ENCODE measurements at regions not wholly inside any gene's neighbourhood (a gene's known extent, or its start where the extent isn't known, plus 50 kb on each side); places are given as distances from the start of the nearest gene placed in this dataset.

DNA sequence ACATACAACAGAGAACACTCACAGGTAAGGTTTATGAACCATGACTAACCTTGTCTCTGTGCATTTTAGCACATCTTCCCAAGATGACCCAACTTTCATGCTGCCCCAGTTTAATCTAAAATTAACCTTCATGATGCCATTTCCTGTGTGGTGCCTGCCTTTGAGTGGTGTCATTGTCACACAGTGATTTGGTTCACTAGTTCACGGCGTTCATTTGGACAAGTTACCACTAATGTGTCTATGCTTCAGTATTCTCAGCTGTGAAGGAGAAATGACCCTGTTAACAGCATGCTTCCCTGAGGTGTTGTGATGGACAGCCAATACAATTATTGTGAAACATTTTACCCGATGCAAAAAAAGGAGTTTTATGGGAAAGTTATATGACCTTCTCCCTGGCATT is 693.1 kb downstream of the RWDD3 start:
- ChIA-PET CTCF (interaction anchor here (0.6 kb wide), 1 partner anchor 15 kb away, joined by 3 read pairs; no protein-coding TSS in a partner anchor), POLR2A (no interaction called here)
- H3K9ac ChIP-seq (replicated peaks; ENCODE audit: extremely low read depth, insufficient read depth, low read length) = no peak overlapping the region
- intact Hi-C loops (cut with micrococcal nuclease) = no loop called here
- H3K4me2 ChIP-seq (ENCODE audit: insufficient read depth, low read length) = no peak overlapping the region
- dilution Hi-C loops (cut with MboI; ENCODE audit: extremely low pct_ligation_motif_present, low sequenced_read_pairs) = no loop called here
- no TSS peak for BruUV-seq (replicated peaks)
- H3K4me1 ChIP-seq (ENCODE audit: control insufficient read depth, extremely low read depth, insufficient read depth, low read length) = peaks cover 21% of the 10 kb centered on the region
- no peak overlapping the region for H2AFZ ChIP-seq (ENCODE audit: low read depth, low read length)
- H3K27ac ChIP-seq (ENCODE audit: insufficient read depth, low read depth, low read length) = no peak overlapping the region
- no peaks in the 10 kb centered on the region for H3K36me3 ChIP-seq (ENCODE audit: control insufficient read depth in 2 of 2, extremely low read depth in 1 of 2, insufficient read depth in 2 of 2, low read length in 2 of 2)
- H3K9me3 ChIP-seq (replicated peaks; ENCODE audit: control insufficient read depth, insufficient read depth, low read length) = no peaks in the 10 kb centered on the region
- H4K20me1 ChIP-seq (replicated peaks; ENCODE audit: control insufficient read depth, extremely low read depth, insufficient read depth, low read length) = no peaks in the 10 kb centered on the region
- no peak for DNase-seq (ENCODE audit: low read depth, low spot score)
- TF ChIP-seq FOS (IDR thresholded peaks at IDR 0.05; ENCODE audit: borderline replicate concordance, insufficient read depth, low read length) (no peak), GATA2 (IDR thresholded peaks at IDR 0.05; ENCODE audit: insufficient read depth, insufficient read length, low read depth, low read length) (no peak), MYC (IDR thresholded peaks at IDR 0.05; ENCODE audit: low read depth, low read length) (no peak), POLR2AphosphoS5 (IDR thresholded peaks at IDR 0.05; ENCODE audit: insufficient read depth, low read depth, low read length) (no peak), POLR2A (IDR thresholded peaks at IDR 0.05; ENCODE audit: low read depth, low read length) (no peak), JUN (IDR thresholded peaks at IDR 0.05; ENCODE audit: borderline replicate concordance, insufficient read depth, insufficient read length, low read depth) (no peak), EZH2 (IDR thresholded peaks at IDR 0.05; ENCODE audit: borderline replicate concordance, low read depth, low read length, severe bottlenecking) (no peak)
- TF ChIP-seq, protein P1, sequence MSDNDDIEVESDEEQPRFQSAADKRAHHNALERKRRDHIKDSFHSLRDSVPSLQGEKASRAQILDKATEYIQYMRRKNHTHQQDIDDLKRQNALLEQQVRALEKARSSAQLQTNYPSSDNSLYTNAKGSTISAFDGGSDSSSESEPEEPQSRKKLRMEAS (IDR thresholded peaks at IDR 0.05; ENCODE audit: insufficient read depth, insufficient read length) = no peak
- TF ChIP-seq, protein P2, sequence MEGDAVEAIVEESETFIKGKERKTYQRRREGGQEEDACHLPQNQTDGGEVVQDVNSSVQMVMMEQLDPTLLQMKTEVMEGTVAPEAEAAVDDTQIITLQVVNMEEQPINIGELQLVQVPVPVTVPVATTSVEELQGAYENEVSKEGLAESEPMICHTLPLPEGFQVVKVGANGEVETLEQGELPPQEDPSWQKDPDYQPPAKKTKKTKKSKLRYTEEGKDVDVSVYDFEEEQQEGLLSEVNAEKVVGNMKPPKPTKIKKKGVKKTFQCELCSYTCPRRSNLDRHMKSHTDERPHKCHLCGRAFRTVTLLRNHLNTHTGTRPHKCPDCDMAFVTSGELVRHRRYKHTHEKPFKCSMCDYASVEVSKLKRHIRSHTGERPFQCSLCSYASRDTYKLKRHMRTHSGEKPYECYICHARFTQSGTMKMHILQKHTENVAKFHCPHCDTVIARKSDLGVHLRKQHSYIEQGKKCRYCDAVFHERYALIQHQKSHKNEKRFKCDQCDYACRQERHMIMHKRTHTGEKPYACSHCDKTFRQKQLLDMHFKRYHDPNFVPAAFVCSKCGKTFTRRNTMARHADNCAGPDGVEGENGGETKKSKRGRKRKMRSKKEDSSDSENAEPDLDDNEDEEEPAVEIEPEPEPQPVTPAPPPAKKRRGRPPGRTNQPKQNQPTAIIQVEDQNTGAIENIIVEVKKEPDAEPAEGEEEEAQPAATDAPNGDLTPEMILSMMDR (IDR thresholded peaks at IDR 0.05; ENCODE audit: extremely low read depth in 1 of 2, insufficient read depth in 1 of 2, low read depth in 1 of 2, low read length in 2 of 2) = no peak
- H3K9me1 ChIP-seq (replicated peaks; ENCODE audit: control insufficient read depth, extremely low read depth, insufficient read depth, low read length) = no peaks in the 10 kb centered on the region
- H3K79me2 ChIP-seq (ENCODE audit: control insufficient read depth, insufficient read depth, low read length) = no peaks in the 10 kb centered on the region
- H3K27me3 ChIP-seq (ENCODE audit: control insufficient read depth in 2 of 2, insufficient read depth in 2 of 2, low read length in 2 of 2) = no peaks in the 10 kb centered on the region
- H3K4me3 ChIP-seq (replicated peaks in 1 of 3; ENCODE audit: insufficient read depth in 1 of 3, low read depth in 1 of 3, low read length in 3 of 3) = no peak overlapping the region
- FAIRE-seq = no peak

All from endothelial cell of umbilical vein (primary cell).